Common myeloid progenitor, CD34-positive (primary cell): ENCODE measurements at regions not wholly inside any gene's neighbourhood (a gene's known extent, or its start where the extent isn't known, plus 50 kb on each side); places are given as distances from the start of the nearest gene placed in this dataset.

Source experiments
- CTCF ChIA-PET: fragments of 350-600 bp; sonication (Branson Sonifier 250); formaldehyde crosslinking; loops from one replicate; lab custom pipeline; 2021; ENCODE audit warnings: antibody characterized with exemption; lab: Charles Lee
- POLR2A ChIA-PET: fragments of 350-600 bp; sonication (Branson Sonifier 250); formaldehyde crosslinking; loops from one replicate; lab custom pipeline; 2021; ENCODE audit warnings: antibody characterized with exemption; lab: Charles Lee
- DNase-seq, 3 donors: peaks; one replicate each; pipeline versions ENCODE4 v3.0.0 to v3.0.0-alpha.2; 2013
- H3K27ac ChIP-seq, 2 experiments: 1 replicate in 1 of 2; 2 replicates in 1 of 2; pipeline ENCODE4 v1.7.0; 2013; ENCODE audit warnings: inconsistent platforms in 2 of 2, low read length in 2 of 2, mild to moderate bottlenecking in 2 of 2, low read depth in 1 of 2, moderate library complexity in 1 of 2; ENCODE audit not compliant: severe bottlenecking in 2 of 2, insufficient read depth in 1 of 2, poor library complexity in 1 of 2
- H3K27me3 ChIP-seq, 5 experiments: replicated peaks in 2 of 5; 1 replicate in 3 of 5; 2 replicates in 2 of 5; pipeline versions ENCODE4 v1.6.1 to v1.7.0; 2013; ENCODE audit warnings: low read length in 4 of 5, mild to moderate bottlenecking in 2 of 5, moderate library complexity in 2 of 5, inconsistent platforms in 1 of 5; ENCODE audit not compliant: insufficient read depth in 5 of 5, control insufficient read depth in 4 of 5
- H3K36me3 ChIP-seq, 4 experiments: 1 replicate in 2 of 4; 2 replicates in 2 of 4; pipeline versions ENCODE4 v1.6.1 to v1.7.0; 2013; ENCODE audit warnings: low read length in 3 of 4, control low read depth in 1 of 4, mild to moderate bottlenecking in 1 of 4; ENCODE audit not compliant: control insufficient read depth in 4 of 4, insufficient read depth in 4 of 4
- H3K4me1 ChIP-seq, 4 experiments: 1 replicate in 3 of 4; 2 replicates in 1 of 4; pipeline versions ENCODE4 v1.6.1 to v1.7.1; 2013; ENCODE audit warnings: low read length in 3 of 4, mild to moderate bottlenecking in 3 of 4, control low read depth in 1 of 4, inconsistent platforms in 1 of 4, moderate library complexity in 1 of 4; ENCODE audit not compliant: control insufficient read depth in 4 of 4, insufficient read depth in 4 of 4; ENCODE audit errors: control extremely low read depth in 1 of 4
- H3K4me3 ChIP-seq, 7 experiments: 1 replicate in 4 of 7; 2 replicates in 3 of 7; pipeline versions ENCODE4 v1.5.1 to v1.7.0; 2013; ENCODE audit warnings: mild to moderate bottlenecking in 7 of 7, low read length in 6 of 7, moderate library complexity in 6 of 7, inconsistent platforms in 2 of 7, low read depth in 2 of 7, control low read depth in 1 of 7; ENCODE audit not compliant: insufficient read depth in 4 of 7, control insufficient read depth in 1 of 7; ENCODE audit errors: extremely low read depth in 1 of 7
- H3K9me3 ChIP-seq, 5 experiments: 1 replicate in 4 of 5; 2 replicates in 1 of 5; pipeline versions ENCODE4 v1.6.1 to v1.7.1; 2013; ENCODE audit warnings: low read length in 4 of 5, mild to moderate bottlenecking in 2 of 5, inconsistent platforms in 1 of 5, low read depth in 1 of 5, moderate library complexity in 1 of 5; ENCODE audit not compliant: control insufficient read depth in 4 of 5, insufficient read depth in 2 of 5; ENCODE audit errors: control extremely low read depth in 1 of 5
- WGBS: methylation state at CpG from one replicate; pipeline ENCODE4 v1.1.5; 2013; ENCODE audit not compliant: insufficient coverage; 5-methylcytosine and 5-hydroxymethylcytosine counted together

- Histone ChIP-seq H3K4me1 (no peaks in the 10 kb centered on the region), H3K4me3 (no peak overlapping the region), H3K9me3 (no peaks in the 10 kb centered on the region), H3K27me3 (peaks cover 0 to 11% (median 4%) of the 10 kb centered on the region in 5 experiments), H3K27ac (no peak overlapping the region), H3K36me3 (no peaks in the 10 kb centered on the region)
- WGBS = 86% methylated on average over 4 of the region's 4 CpGs
- no peak for DNase-seq
- CTCF ChIA-PET = no interaction called here
- POLR2A ChIA-PET = no interaction called here
These were observed 60.8 kb downstream of the NSMCE3 start for GRCh38 chr15:29208836-29209235.

GRCh38 chr15:29208352-29208751 lies 61.3 kb downstream of the NSMCE3 start:
- Histone ChIP-seq H3K27ac (no peak overlapping the region), H3K4me3 (no peak overlapping the region), H3K4me1 (no peaks in the 10 kb centered on the region), H3K27me3 (peaks cover 0 to 11% (median 4%) of the 10 kb centered on the region in 5 experiments), H3K9me3 (no peaks in the 10 kb centered on the region), H3K36me3 (no peaks in the 10 kb centered on the region)
- WGBS = 31% methylated on average over 3 of the region's 5 CpGs
- ChIA-PET CTCF (no interaction called here), POLR2A (no interaction called here)
- peak; percentile 7 to 52 (median 39) for DNase-seq

- Histone ChIP-seq H3K27ac (no peak overlapping the region), H3K4me1 (no peaks in the 10 kb centered on the region), H3K4me3 (no peak overlapping the region), H3K27me3 (peaks cover 0 to 11% (median 4%) of the 10 kb centered on the region in 5 experiments), H3K9me3 (no peaks in the 10 kb centered on the region), H3K36me3 (no peaks in the 10 kb centered on the region)
- 84% methylated on average over 5 of the region's 5 CpGs for WGBS
- ChIA-PET CTCF (no interaction called here), POLR2A (no interaction called here)
- no peak for DNase-seq
These were observed 61.9 kb downstream of the NSMCE3 start for GRCh38 chr15:29207758-29208108.

- POLR2A ChIA-PET = no interaction called here
- DNase-seq = no peak
- Histone ChIP-seq H3K36me3 (no peaks in the 10 kb centered on the region), H3K9me3 (no peaks in the 10 kb centered on the region), H3K4me3 (no peak overlapping the region), H3K4me1 (no peaks in the 10 kb centered on the region), H3K27me3 (peaks cover 0 to 11% (median 4%) of the 10 kb centered on the region in 5 experiments), H3K27ac (no peak overlapping the region)
- WGBS = 94% methylated on average over 22 of the region's 23 CpGs
- CTCF ChIA-PET = no interaction called here
These were observed 62.4 kb downstream of the NSMCE3 start for GRCh38 chr15:29207027-29207757.

- Histone ChIP-seq H3K27me3 (peaks cover 2 to 11% (median 4%) of the 10 kb centered on the region in 5 experiments), H3K9me3 (peaks cover 0 to 2% (median 0%) of the 10 kb centered on the region in 5 experiments), H3K27ac (no peak overlapping the region), H3K4me3 (no peak overlapping the region), H3K4me1 (no peaks in the 10 kb centered on the region), H3K36me3 (no peaks in the 10 kb centered on the region)
- no CpG with 5 or more reads among the region's 2 CpGs for WGBS
- CTCF ChIA-PET = no interaction called here
- no peak for DNase-seq
- POLR2A ChIA-PET = no interaction called here
These were observed 64.4 kb downstream of the NSMCE3 start for GRCh38 chr15:29205186-29205585.

- POLR2A ChIA-PET = no interaction called here
- H3K4me3 ChIP-seq = no peak overlapping the region
- no peaks in the 10 kb centered on the region for H3K4me1 ChIP-seq
- peaks cover 0 to 11% (median 3%) of the 10 kb centered on the region in 5 experiments for H3K27me3 ChIP-seq
- WGBS = 95% methylated on average over 4 of the region's 7 CpGs
- H3K27ac ChIP-seq = no peak overlapping the region
- H3K36me3 ChIP-seq = no peaks in the 10 kb centered on the region
- peaks cover 0 to 2% (median 0%) of the 10 kb centered on the region in 5 experiments for H3K9me3 ChIP-seq
- CTCF ChIA-PET = no interaction called here
- no peak for DNase-seq
These were observed 65.3 kb downstream of the NSMCE3 start for GRCh38 chr15:29204369-29204755.

- ChIA-PET POLR2A (no interaction called here), CTCF (no interaction called here)
- H3K4me3 ChIP-seq = no peak overlapping the region
- H3K4me1 ChIP-seq = no peaks in the 10 kb centered on the region
- peaks cover 0 to 2% (median 0%) of the 10 kb centered on the region in 5 experiments for H3K9me3 ChIP-seq
- peaks cover 0 to 13% (median 3%) of the 10 kb centered on the region in 5 experiments for H3K27me3 ChIP-seq
- H3K36me3 ChIP-seq = no peaks in the 10 kb centered on the region
- no peak overlapping the region for H3K27ac ChIP-seq
- DNase-seq = no peak
- WGBS = 89% methylated on average over 6 of the region's 8 CpGs
These were observed 65.8 kb downstream of the NSMCE3 start for GRCh38 chr15:29203718-29204368.
